HEK293T (cell line): ENCODE measurements at regions not wholly inside any gene's neighbourhood (a gene's known extent, or its start where the extent isn't known, plus 50 kb on each side); places are given as distances from the start of the nearest gene placed in this dataset.

Experiments used
- CTCF ChIA-PET: fragments of 350-600 bp; formaldehyde crosslinking; extraction: SDS; loops from one replicate; lab custom pipeline; 2021; ENCODE audit warnings: antibody characterized with exemption, inconsistent platforms; lab: Yijun Ruan, JAX
- POLR2A ChIA-PET: fragments of 350-600 bp; formaldehyde crosslinking; extraction: SDS; loops from one replicate; lab custom pipeline; 2020; ENCODE audit warnings: antibody characterized with exemption, inconsistent platforms; lab: Yijun Ruan, JAX
- DNase-seq: peaks from one replicate; pipeline ENCODE4 v3.0.0; 2012; ENCODE audit warnings: mixed read lengths; ENCODE audit errors: extremely low spot score
- ARNT ChIP-seq: fragments of 450-650 bp; IDR thresholded peaks from 2 replicates; pipeline ENCODE4 v1.6.1; 2017; ENCODE audit warnings: mild to moderate bottlenecking
- BHLHE40 ChIP-seq: fragments of 450-650 bp; IDR thresholded peaks from 2 replicates; pipeline ENCODE4 v1.6.1; 2016; ENCODE audit warnings: mild to moderate bottlenecking, moderate library complexity, borderline replicate concordance
- CTBP1 ChIP-seq: fragments of 450-650 bp; IDR thresholded peaks from 2 replicates; pipeline ENCODE4 v1.6.1; 2016; ENCODE audit warnings: borderline replicate concordance
- ELF4 ChIP-seq: fragments of 450-650 bp; IDR thresholded peaks from 2 replicates; pipeline ENCODE4 v1.6.1; 2017; ENCODE audit warnings: antibody characterized with exemption
- FOXA1 ChIP-seq: fragments of 450-650 bp; IDR thresholded peaks from 2 replicates; pipeline ENCODE4 v1.6.1; 2016; ENCODE audit warnings: mild to moderate bottlenecking
- FOXK2 ChIP-seq: fragments of 450-650 bp; IDR thresholded peaks from 2 replicates; pipeline ENCODE4 v1.6.1; 2016; ENCODE audit warnings: mild to moderate bottlenecking
- FOXM1 ChIP-seq: fragments of 450-650 bp; IDR thresholded peaks from 2 replicates; pipeline ENCODE4 v1.6.1; 2017; ENCODE audit warnings: mild to moderate bottlenecking, borderline replicate concordance
- HDGF ChIP-seq: fragments of 450-650 bp; IDR thresholded peaks from 2 replicates; pipeline ENCODE4 v1.6.1; 2017; ENCODE audit warnings: antibody characterized with exemption, borderline replicate concordance
- L3MBTL2 ChIP-seq: fragments of 450-650 bp; conservative IDR thresholded peaks from 2 replicates; pipeline ENCODE4 v1.6.1; 2016; ENCODE audit warnings: mild to moderate bottlenecking
- LEF1 ChIP-seq: fragments of 450-650 bp; IDR thresholded peaks from 2 replicates; pipeline ENCODE4 v1.6.1; 2017; ENCODE audit warnings: mild to moderate bottlenecking, borderline replicate concordance
- NFRKB ChIP-seq: fragments of 450-650 bp; IDR thresholded peaks from 2 replicates; pipeline ENCODE4 v1.6.1; 2016; ENCODE audit warnings: mild to moderate bottlenecking, moderate library complexity
- SP1 ChIP-seq: fragments of 450-650 bp; IDR thresholded peaks from 2 replicates; pipeline ENCODE4 v1.6.1; 2017
- SUZ12 ChIP-seq: fragments of 450-650 bp; IDR thresholded peaks from 2 replicates; pipeline ENCODE4 v1.6.1; 2016; ENCODE audit warnings: mild to moderate bottlenecking
- TARDBP ChIP-seq: fragments of 450-650 bp; IDR thresholded peaks from 2 replicates; pipeline ENCODE4 v1.6.1; 2016
- ZNF384 ChIP-seq: fragments of 450-650 bp; IDR thresholded peaks from 2 replicates; pipeline ENCODE4 v1.6.1; 2016
- TF ChIP-seq, protein P1 (sequence below): fragments of 450-650 bp; IDR thresholded peaks from 2 replicates; pipeline ENCODE4 v1.6.1; 2016

DNA sequence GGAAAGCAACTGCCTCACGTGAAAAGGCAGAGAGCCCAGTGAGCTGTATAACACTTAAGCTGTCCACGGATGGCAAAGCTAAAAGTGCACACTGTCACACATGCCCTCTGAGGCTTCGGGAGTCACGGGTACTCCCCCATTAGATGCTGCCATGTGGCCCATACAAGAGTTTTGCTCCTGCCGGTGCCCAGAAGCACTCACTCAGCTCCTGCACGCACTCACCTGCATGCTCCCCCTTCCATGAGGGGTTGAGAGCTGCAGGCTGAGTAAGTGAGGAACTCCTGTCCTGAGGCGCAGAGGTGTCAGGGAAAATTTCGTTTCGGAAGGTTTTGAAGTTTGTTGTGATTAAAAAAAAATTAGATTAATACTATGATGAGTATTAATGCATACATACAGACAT lies 939.2 kb upstream of the ATXN8OS start:
- no peak for TF ChIP-seq L3MBTL2
- no peak for TF ChIP-seq ARNT
- no peak for TF ChIP-seq NFRKB
- TF ChIP-seq, protein P1, sequence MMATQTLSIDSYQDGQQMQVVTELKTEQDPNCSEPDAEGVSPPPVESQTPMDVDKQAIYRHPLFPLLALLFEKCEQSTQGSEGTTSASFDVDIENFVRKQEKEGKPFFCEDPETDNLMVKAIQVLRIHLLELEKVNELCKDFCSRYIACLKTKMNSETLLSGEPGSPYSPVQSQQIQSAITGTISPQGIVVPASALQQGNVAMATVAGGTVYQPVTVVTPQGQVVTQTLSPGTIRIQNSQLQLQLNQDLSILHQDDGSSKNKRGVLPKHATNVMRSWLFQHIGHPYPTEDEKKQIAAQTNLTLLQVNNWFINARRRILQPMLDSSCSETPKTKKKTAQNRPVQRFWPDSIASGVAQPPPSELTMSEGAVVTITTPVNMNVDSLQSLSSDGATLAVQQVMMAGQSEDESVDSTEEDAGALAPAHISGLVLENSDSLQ, result no peak
- TF ChIP-seq SP1, result no peak
- TF ChIP-seq TARDBP, result no peak
- no peak for TF ChIP-seq ZNF384
- TF ChIP-seq FOXA1, result no peak
- no peak for TF ChIP-seq CTBP1
- no peak for TF ChIP-seq ELF4
- TF ChIP-seq FOXK2, result no peak
- TF ChIP-seq LEF1, result no peak
- TF ChIP-seq BHLHE40, result no peak
- POLR2A ChIA-PET, result no interaction called here
- DNase-seq, result no peak
- CTCF ChIA-PET, result no interaction called here

GRCh38 chr13:69155136-69155535 lies 952.5 kb upstream of the ATXN8OS start:
- ChIA-PET CTCF (no interaction called here), POLR2A (no interaction called here)
- TF ChIP-seq ARNT (no peak), CTBP1 (no peak), NFRKB (no peak), L3MBTL2 (no peak), FOXA1 (no peak)
- TF ChIP-seq, protein P1, result no peak
- DNase-seq, result no peak

- no peak for DNase-seq
- no peak for TF ChIP-seq CTBP1
- TF ChIP-seq FOXA1, result no peak
- no peak for TF ChIP-seq BHLHE40
- TF ChIP-seq FOXM1, result no peak
- no peak for TF ChIP-seq L3MBTL2
- no peak for TF ChIP-seq ELF4
- TF ChIP-seq ARNT, result no peak
- no peak for TF ChIP-seq LEF1
- TF ChIP-seq SUZ12, result no peak
- TF ChIP-seq, protein P1, result no peak
- no peak for TF ChIP-seq FOXK2
- TF ChIP-seq HDGF, result no peak
- no peak for TF ChIP-seq SP1
- TF ChIP-seq ZNF384, result no peak
- no peak for TF ChIP-seq NFRKB
- TF ChIP-seq TARDBP, result no peak
- ChIA-PET CTCF (no interaction called here), POLR2A (no interaction called here)
Observed at GRCh38 chr13:69142101-69142500, 965.5 kb upstream of the ATXN8OS start.

GRCh38 chr13:69124996-69125395 lies 982.6 kb upstream of the ATXN8OS start:
- TF ChIP-seq L3MBTL2, result no peak
- no peak for TF ChIP-seq FOXM1
- TF ChIP-seq SP1, result no peak
- TF ChIP-seq ARNT, result no peak
- TF ChIP-seq, protein P1, result no peak
- no peak for TF ChIP-seq LEF1
- TF ChIP-seq NFRKB, result no peak
- TF ChIP-seq HDGF, result no peak
- no peak for TF ChIP-seq ZNF384
- no peak for TF ChIP-seq TARDBP
- no peak for TF ChIP-seq FOXA1
- TF ChIP-seq SUZ12, result no peak
- TF ChIP-seq CTBP1, result no peak
- TF ChIP-seq BHLHE40, result no peak
- TF ChIP-seq FOXK2, result no peak
- no peak for DNase-seq
- ChIA-PET CTCF (no interaction called here), POLR2A (no interaction called here)

GRCh38 chr13:69109891-69110525 lies 997.6 kb upstream of the ATXN8OS start:
- no peak for DNase-seq
- ChIA-PET CTCF (interaction anchor here (0.7 kb wide), 1 partner anchor 197 kb away, joined by 6 read pairs; no protein-coding TSS in a partner anchor), POLR2A (no interaction called here)
- no peak for TF ChIP-seq FOXK2
- TF ChIP-seq BHLHE40, result no peak
- no peak for TF ChIP-seq LEF1
- TF ChIP-seq, protein P1, result no peak
- no peak for TF ChIP-seq CTBP1
- TF ChIP-seq NFRKB, result no peak
- TF ChIP-seq L3MBTL2, result no peak
- TF ChIP-seq TARDBP, result no peak
- no peak for TF ChIP-seq SP1
- no peak for TF ChIP-seq FOXM1
- TF ChIP-seq ARNT, result no peak
- TF ChIP-seq ZNF384, result no peak
- no peak for TF ChIP-seq SUZ12
- no peak for TF ChIP-seq HDGF
- no peak for TF ChIP-seq ELF4
- no peak for TF ChIP-seq FOXA1
